GM12878 (cell line): ENCODE measurements at regions not wholly inside any gene's neighbourhood (a gene's known extent, or its start where the extent isn't known, plus 50 kb on each side); places are given as distances from the start of the nearest gene placed in this dataset.

ENCODE experiments used
- ATAC-seq: fragments of 200-7000 bp; cut with Tn5 transposase; 3 replicates; pipeline ENCODE4 v1.9.1; 2020; ENCODE audit warnings: mild to moderate bottlenecking, moderate library complexity
- BruUV-seq: library from RNA; stranded (reverse); fragments of 400-500 nt; replicated peaks from 2 replicates; lab custom pipeline; 2021; lab: Mats Ljungman, UMichigan
- CTCF ChIA-PET: fragments of 300-600 bp; sonication (Branson Sonifier 250); formaldehyde crosslinking; extraction: SDS; loops from one replicate; lab custom pipeline; 2021; ENCODE audit warnings: inconsistent platforms; lab: Yijun Ruan, JAX
- POLR2A ChIA-PET: fragments of 350-600 bp; formaldehyde crosslinking; extraction: SDS; loops from one replicate; lab custom pipeline; 2021; ENCODE audit warnings: inconsistent platforms; lab: Charles Lee
- RAD21 ChIA-PET: fragments of 300-600 bp; sonication (Branson Sonifier 250); formaldehyde crosslinking; loops from one replicate; lab custom pipeline; 2023; ENCODE audit warnings: antibody characterized with exemption; ENCODE audit not compliant: unreplicated experiment; lab: Charles Lee
- SMC1A ChIA-PET: fragments of 300-600 bp; sonication (Branson Sonifier 250); formaldehyde crosslinking; loops from one replicate; lab custom pipeline; 2023; ENCODE audit not compliant: unreplicated experiment, uncharacterized antibody; lab: Charles Lee
- DNase-seq: peaks from one replicate; pipeline ENCODE4 v3.0.0-alpha.2; 2011; ENCODE audit warnings: low read depth, low spot score
- FAIRE-seq: peaks from 3 replicates; lab custom pipeline; 2011; peaks lifted over from hg19 to GRCh38; lab: Jason Lieb, UNC
- H2AFZ ChIP-seq: 2 replicates; pipeline ENCODE4 v1.6.0; 2011; ENCODE audit warnings: low read depth, low read length, control low read depth; ENCODE audit not compliant: control insufficient read depth
- H3K27ac ChIP-seq: 2 replicates; pipeline ENCODE4 v1.5.1; 2011; ENCODE audit warnings: control low read depth; ENCODE audit not compliant: control insufficient read depth, insufficient read depth
- H3K27me3 ChIP-seq, 2 experiments: replicated peaks in 1 of 2; 2 replicates each; pipeline versions ENCODE4 v1.6.0 to v1.6.1; 2011; ENCODE audit warnings: low read length in 1 of 2; ENCODE audit not compliant: control insufficient read depth in 2 of 2, insufficient read depth in 2 of 2
- H3K36me3 ChIP-seq, 2 experiments: 2 replicates each; pipeline ENCODE4 v1.5.1; 2011; ENCODE audit warnings: low read length in 1 of 2; ENCODE audit not compliant: control insufficient read depth in 2 of 2, insufficient read depth in 2 of 2
- H3K4me1 ChIP-seq: 2 replicates; pipeline ENCODE4 v1.6.1; 2011; ENCODE audit warnings: mild to moderate bottlenecking, low read length, moderate library complexity, mixed read lengths; ENCODE audit not compliant: control insufficient read depth, insufficient read depth
- H3K4me2 ChIP-seq: 2 replicates; pipeline ENCODE4 v1.6.0; 2011; ENCODE audit warnings: control low read depth; ENCODE audit not compliant: control insufficient read depth, insufficient read depth
- H3K4me3 ChIP-seq: fragments of 200-600 bp; sonication (generic); 2 replicates; pipeline ENCODE4 v1.5.1; 2016
- H3K79me2 ChIP-seq: 2 replicates; pipeline ENCODE4 v1.6.0; 2011; ENCODE audit warnings: low read length; ENCODE audit not compliant: control insufficient read depth, insufficient read depth
- H3K9ac ChIP-seq: 2 replicates; pipeline ENCODE4 v1.8.0; 2011; ENCODE audit warnings: low read length, control low read depth, mixed read lengths; ENCODE audit not compliant: control insufficient read depth, insufficient read depth
- H3K9me3 ChIP-seq: replicated peaks from 3 replicates; pipeline ENCODE4 v1.5.1; 2011; ENCODE audit warnings: mild to moderate bottlenecking, low read length; ENCODE audit not compliant: control insufficient read depth, insufficient read depth
- H4K20me1 ChIP-seq: 2 replicates; pipeline ENCODE4 v1.6.0; 2011; ENCODE audit not compliant: control insufficient read depth, insufficient read depth
- BCL11A ChIP-seq: IDR thresholded peaks from 2 replicates; pipeline ENCODE4 v1.6.1; 2011; ENCODE audit warnings: low read depth, low read length
- IKZF2 ChIP-seq, 2 experiments: fragments of 450-650 bp; IDR thresholded peaks; 2 replicates each; pipeline ENCODE4 v1.6.1; 2017; ENCODE audit warnings: mild to moderate bottlenecking in 2 of 2, moderate library complexity in 2 of 2
- JUNB ChIP-seq: IDR thresholded peaks from 2 replicates; pipeline ENCODE4 v1.6.1; 2016; ENCODE audit warnings: antibody characterized with exemption, mild to moderate bottlenecking
- KAT2A ChIP-seq: conservative IDR thresholded peaks from 2 replicates; pipeline ENCODE4 v1.6.1; 2011; ENCODE audit warnings: low read depth, low read length; ENCODE audit not compliant: control insufficient read depth
- ZBTB33 ChIP-seq: fragments of 450-650 bp; IDR thresholded peaks from 2 replicates; pipeline ENCODE4 v1.6.1; 2017; ENCODE audit warnings: mild to moderate bottlenecking
- WGBS: methylation state at CpG from one replicate; pipeline ENCODE4 v1.1.6; 2016; ENCODE audit warnings: low lambda C conversion rate; ENCODE audit not compliant: insufficient replicate concordance, insufficient coverage; ENCODE audit errors: missing lambda C conversion rate; 5-methylcytosine and 5-hydroxymethylcytosine counted together
- in situ Hi-C: fragments of 300-500 bp; cut with MboI; formaldehyde crosslinking; loops from 9 replicates; pipeline ENCODE4 v1.14.3; 2018; ENCODE audit warnings: mixed read lengths
- intact Hi-C: fragments of 100-400 bp; cut with micrococcal nuclease; formaldehyde crosslinking; loops from one replicate; pipeline ENCODE4 v1.14.2; 2022; ENCODE audit not compliant: unreplicated experiment

GRCh38 chr7:106381252-106381651 is 96.5 kb upstream of the NAMPT start:
- intact Hi-C loops (no loop called here), in situ Hi-C loops (no loop called here)
- H2AFZ ChIP-seq, result no peak overlapping the region
- no peak overlapping the region for H3K9ac ChIP-seq
- DNase-seq (no peak), ATAC-seq (peak; percentile 42), FAIRE-seq (no peak)
- H3K4me1 ChIP-seq, result no peaks in the 10 kb centered on the region
- H3K27ac ChIP-seq, result no peak overlapping the region
- ChIA-PET SMC1A (interaction anchor here (1.0 to 1.2 kb wide), 3 partner anchors 13 to 81 kb away, joined by 3 read pairs; no protein-coding TSS in a partner anchor), POLR2A (interaction anchor here (1.1 kb wide), 1 partner anchor 81 kb away, joined by 3 read pairs; no protein-coding TSS in a partner anchor), RAD21 (interaction anchor here (0.6 kb wide), 1 partner anchor 180 kb away, joined by 3 read pairs; no protein-coding TSS in a partner anchor), CTCF (no interaction called here)
- H3K4me3 ChIP-seq, result no peak overlapping the region
- WGBS, result 3% methylated on average over 2 of the region's 2 CpGs
- H4K20me1 ChIP-seq, result no peaks in the 10 kb centered on the region
- no peaks in the 10 kb centered on the region for H3K27me3 ChIP-seq
- BruUV-seq, result no TSS peak
- TF ChIP-seq JUNB, result peak; percentile 29; the same call in 1 of the 2 replicates
- TF ChIP-seq BCL11A, result no peak
- H3K79me2 ChIP-seq, result no peaks in the 10 kb centered on the region
- H3K36me3 ChIP-seq, result no peaks in the 10 kb centered on the region
- H3K9me3 ChIP-seq, result no peaks in the 10 kb centered on the region
- H3K4me2 ChIP-seq, result no peak overlapping the region

DNA sequence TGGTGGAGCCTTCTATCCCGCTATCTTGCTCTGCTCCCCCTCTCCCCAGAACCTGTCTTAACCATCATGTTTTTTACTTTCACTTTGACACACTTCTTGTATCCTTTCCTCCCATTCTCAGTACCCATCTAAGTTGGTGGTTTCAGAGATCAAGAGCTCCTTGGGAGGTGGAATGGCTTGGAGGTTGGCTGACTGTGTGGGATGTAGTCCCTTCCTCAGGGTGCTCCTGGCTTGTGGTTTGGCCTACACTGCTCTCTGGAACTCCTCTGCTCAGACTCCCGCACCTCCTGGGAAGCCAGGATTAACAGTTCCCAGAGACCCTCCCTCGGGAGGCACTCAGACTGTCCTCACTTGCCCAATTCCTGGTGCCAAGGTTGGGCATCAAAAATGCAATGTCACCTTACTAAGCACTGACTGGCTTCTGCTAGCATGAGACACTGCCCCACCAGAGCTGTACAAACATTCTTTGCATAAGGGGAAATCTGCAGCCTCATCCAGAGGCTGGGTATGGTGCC is 93.1 kb upstream of the NAMPT start:
- ChIA-PET SMC1A (interaction anchor here (1.0 to 1.9 kb wide), 4 partner anchors 12 to 201 kb away, joined by 3 to 6 read pairs (median 4); no protein-coding TSS in a partner anchor), RAD21 (no interaction called here), CTCF (interaction anchor here (1.2 to 1.8 kb wide), 3 partner anchors 10 to 85 kb away, joined by 3 to 5 read pairs (median 4); no protein-coding TSS in a partner anchor), POLR2A (no interaction called here)
- TF ChIP-seq ZBTB33 (0 out of 2 replicates have a peak, but pooled peaks have one; percentile 17), IKZF2 (IDR thresholded peaks at IDR 0.05) (peak in 1 of 2 experiments; percentile 26; a peak in 1 of 4 replicates), KAT2A (no peak)
- no peak overlapping the region for H2AFZ ChIP-seq
- ATAC-seq, result peak; percentile 63
- BruUV-seq, result no TSS peak
- no peak for FAIRE-seq
- no peaks in the 10 kb centered on the region for H3K79me2 ChIP-seq
- no peaks in the 10 kb centered on the region for H3K27me3 ChIP-seq
- intact Hi-C loops, result no loop called here
- WGBS, result 70% methylated on average over 3 of the region's 3 CpGs
- no peak for DNase-seq
- no peaks in the 10 kb centered on the region for H3K9me3 ChIP-seq
- H3K27ac ChIP-seq, result no peak overlapping the region
- no peaks in the 10 kb centered on the region for H4K20me1 ChIP-seq
- H3K4me2 ChIP-seq, result no peak overlapping the region
- no peak overlapping the region for H3K4me3 ChIP-seq
- H3K36me3 ChIP-seq, result no peaks in the 10 kb centered on the region
- no peak overlapping the region for H3K9ac ChIP-seq
- in situ Hi-C loops, result no loop called here
- no peaks in the 10 kb centered on the region for H3K4me1 ChIP-seq
